Limb (tissue), 2 donors: ENCODE measurements at regions not wholly inside any gene's neighbourhood (a gene's known extent, or its start where the extent isn't known, plus 50 kb on each side); places are given as distances from the start of the nearest gene placed in this dataset.

Experiments
- DNase-seq, 2 donors: peaks; one replicate each; pipeline ENCODE4 v3.0.0-alpha.2; 2016; ENCODE audit errors: extremely low spot score in 2 of 2

DNA sequence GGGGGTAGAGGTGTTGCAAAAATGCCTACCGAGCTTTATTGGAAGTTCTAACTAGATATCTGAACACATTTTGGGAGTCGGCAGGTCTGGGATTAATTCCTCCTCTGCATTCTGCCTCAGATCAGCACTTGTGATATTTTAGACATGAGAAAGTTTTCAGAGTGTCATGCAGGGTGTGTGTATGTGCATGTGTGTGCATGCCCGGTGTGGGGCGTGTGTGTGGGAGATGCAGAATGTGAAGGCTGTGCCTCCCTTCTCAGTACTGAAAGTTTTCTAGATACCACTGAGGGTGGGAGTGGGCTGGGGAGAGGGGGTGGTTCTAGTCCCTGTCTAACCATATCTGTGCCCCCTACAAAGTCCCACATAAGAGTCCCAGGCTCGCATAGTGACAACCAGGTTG is 180.0 kb upstream of the NTM start:
- DNase-seq = no peak

DNA sequence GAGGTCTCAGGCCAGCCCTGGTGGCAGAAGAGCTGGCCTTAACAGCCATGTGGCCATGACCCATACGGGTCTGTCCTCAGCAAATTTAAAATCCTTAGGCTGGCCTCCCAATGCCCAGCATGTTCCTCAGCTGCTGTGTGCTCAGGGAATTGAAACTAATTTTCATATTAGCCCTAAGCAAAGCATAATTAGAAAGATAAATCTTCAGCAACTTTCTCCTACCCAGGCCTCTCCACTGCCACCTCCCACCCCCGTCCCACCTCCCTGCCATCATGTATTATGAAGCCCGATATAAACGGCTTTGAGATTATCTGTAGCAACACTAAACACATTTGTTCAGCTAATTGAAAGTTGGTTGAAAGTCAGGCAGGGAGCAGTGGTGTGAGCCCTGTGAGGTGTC is 178.8 kb upstream of the NTM start:
- no peak for DNase-seq

DNA sequence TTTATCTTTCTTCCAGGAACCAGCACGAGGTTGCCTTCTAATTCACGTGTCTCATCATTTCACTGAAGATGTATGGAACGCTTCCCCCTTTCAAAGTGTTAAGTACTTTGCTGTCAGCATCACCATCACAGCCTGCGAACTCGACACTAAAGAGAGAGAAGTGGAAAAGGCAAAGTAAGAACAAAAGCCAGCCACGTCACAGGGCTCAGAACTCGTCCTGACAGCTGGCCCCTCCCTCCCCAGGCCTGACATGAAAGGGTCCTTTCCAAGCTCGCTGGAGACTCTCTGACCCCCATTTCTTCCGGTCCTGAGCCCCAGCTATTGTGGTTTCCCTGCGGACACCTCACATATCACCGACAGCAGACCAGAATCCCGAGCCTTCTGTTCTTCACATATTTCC is 177.8 kb upstream of the NTM start:
- DNase-seq = no peak

DNA sequence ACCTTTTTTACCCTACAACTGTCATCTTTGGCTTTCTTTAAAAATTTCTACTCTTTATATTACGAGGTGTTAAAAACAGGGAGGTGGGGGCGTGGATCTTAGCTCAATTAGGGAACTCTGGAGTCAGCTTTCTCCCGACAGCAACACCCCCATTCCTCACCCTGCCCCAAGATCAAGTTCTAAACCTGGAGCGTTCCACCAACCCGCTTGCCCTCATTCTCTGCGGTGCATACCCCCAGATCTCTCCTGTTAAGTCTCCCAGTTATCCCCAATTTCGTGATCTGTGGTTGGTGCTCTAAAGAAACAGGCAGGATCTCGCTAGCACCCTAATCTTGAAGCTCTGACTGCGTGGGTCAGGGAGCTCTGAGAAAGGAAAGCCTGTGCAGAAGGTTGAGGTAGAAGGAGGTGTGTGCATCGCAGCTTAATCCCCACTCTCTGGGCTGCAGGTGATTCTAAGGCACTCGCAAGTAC is 177.3 kb upstream of the NTM start:
- no peak for DNase-seq

DNA sequence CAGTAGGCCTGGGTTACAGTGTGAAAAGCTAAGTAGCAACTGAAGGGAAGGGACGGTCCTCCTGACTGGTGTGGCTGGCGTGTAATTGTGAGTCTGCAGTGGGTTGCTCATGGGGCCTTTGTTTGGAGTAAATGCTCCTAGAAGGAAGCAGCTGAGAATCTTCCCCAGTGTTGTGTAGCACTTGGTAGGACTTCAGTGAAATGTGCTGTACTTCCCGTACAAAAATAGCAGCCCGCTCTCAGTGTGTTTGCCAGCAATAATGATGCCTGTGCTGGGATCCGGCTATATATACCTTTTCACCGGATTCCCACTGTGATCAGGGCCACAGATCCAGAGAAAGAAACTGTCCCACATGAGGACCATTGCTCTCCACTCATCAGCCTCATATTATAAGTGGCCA is 175.7 kb upstream of the NTM start:
- DNase-seq = no peak

DNA sequence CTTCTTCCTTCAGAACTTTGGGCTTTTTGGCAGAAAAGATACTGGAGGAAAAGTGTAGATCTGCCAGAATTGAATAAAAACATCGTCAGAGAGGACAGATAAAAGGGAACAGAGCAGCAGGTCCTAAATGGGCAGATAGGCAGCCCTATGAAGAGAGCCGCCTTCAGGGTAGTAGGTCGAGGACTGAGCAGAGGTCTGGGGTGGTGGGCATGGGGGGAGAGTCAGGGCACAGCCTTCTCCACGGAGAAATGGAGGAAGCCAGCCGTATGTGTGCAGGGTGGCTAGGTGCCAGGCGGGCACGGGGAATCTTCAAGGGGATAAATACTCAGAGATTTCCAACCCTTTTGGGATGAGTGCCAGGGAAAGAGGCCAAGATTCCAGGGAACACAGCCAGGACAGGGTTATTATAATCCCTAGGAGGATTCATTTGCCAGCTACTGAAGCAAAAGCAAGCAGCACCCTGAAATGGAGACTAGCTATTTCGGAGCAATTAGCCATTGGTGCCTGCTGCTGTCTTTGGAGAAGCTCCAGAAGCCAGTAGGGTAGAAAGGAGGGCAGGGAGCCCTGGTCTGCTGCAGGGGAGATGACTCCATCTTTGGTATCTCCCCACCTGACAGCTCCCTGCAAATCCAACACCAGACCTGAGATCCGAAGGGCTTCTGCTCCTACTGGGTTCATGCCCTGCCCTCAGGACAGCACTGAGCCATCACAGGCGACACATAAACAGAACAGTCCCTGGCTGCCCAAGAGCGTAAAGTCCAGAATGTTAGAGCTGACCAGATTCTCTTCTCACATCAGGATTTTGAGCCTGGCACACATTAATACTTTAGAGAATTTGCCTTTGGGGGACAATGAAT is 174.5 kb upstream of the NTM start:
- peak; percentile 17 to 83 for DNase-seq

DNA sequence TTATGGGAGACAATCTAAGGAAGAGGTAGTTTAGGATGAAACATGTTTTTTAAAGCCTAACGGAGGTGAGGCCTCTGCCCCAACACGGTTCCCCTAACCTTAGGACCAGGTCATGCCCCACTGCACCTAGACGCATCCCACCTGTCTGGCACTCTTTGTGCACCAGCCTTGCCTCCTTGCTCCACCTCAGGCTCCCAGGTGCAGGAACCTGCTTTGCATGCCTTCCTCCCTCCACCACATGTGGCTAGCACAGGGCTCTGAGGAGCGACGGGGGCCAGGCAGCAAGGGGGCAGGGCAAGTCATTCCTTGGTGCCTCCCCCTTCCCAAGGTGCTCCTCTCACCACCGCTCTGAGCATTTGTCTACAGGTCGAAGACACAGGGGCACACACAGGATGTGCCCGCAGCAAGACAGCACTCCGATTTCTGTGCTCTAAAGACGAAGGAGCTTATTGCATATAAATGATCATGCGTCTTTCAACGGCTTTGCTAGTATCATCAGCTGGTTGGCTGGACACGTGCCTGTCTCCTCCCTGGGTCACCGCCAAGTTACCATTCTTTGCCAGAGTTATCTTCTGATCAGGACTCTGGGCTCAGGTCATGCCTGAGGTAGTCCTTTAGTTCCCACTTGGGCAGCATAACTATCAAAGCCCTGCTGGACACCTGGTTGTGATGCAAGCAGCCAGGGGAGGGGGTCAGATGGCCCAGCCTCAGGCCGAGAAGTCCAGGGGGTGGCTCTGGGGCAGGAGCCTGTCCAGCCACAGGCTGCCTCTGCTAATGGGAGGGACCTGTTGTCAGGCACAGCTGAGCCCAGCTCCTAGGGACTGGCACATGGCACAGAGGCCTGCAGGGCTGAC is 172.0 kb upstream of the NTM start:
- DNase-seq = no peak

DNA sequence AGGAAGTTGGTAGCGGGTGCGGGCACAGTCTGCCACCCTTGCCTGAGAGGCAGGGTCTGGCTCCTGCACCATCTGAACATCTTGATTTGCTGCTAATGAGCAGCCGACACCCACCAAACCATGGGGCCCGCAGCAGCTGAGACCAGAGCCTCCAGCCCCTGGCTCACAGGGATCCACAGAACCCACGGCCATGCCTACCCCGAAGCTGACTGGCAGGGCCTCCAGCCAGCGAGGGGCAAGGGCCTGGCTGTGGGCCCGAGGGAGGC is 171.5 kb upstream of the NTM start:
- DNase-seq = no peak

DNA sequence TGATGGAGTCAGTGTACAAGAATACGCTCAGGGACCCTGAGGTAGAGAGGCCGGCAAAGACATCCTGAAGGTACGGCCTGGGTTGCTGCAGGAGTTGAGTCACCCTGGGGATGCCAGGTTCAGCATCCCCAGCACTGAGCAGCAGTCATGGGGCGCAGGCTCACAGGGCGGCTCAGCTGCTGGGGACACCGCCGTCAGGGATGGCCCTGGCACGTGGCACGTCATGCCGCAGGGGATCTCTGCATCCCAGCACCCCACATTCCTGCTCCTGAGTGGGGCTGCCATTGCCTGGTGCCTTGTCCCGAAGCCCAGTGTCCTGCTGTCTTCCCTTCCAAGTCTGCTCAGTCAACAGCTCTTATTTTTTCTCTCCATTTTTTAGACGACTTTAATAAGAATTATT is 168.7 kb upstream of the NTM start:
- no peak for DNase-seq

DNA sequence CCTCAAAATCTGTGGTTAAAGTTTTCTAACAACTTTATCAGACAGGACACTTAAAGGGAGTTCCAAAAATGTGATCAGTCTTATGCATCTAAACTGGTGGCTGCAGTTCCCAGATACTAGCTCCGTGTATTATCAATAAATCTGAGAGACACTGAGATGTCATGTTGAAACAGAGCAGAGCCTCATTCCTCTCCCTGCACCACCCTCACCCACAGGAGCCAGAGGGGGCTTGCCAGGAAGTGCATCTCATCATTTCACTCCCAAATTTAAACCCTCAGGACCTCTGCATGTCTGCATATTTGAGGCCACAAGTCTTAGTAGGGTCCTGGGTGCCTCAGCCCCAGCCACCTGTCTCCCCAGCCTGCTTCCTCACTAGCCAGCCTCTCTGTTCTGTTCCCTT is 167.4 kb upstream of the NTM start:
- no peak for DNase-seq

DNA sequence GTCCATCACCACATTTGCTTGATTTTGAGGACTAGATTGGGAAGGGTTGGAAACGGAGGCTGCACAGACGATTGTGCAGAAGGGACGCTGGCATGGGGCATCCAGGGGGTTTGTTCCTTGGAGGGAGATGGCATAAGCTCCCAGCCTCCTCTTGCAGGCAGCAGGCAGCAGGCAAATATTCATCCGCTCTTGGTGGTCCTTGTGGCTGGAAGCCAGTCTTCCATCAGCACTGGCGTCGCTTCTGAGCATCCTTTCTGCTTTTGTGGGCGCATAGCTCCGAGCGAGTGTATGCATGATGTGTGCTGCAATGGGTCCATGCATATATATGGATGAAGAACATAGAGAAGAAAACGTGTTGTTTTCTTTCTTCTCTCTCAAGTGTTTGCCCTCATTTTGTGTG is 166.1 kb upstream of the NTM start:
- no peak for DNase-seq

DNA sequence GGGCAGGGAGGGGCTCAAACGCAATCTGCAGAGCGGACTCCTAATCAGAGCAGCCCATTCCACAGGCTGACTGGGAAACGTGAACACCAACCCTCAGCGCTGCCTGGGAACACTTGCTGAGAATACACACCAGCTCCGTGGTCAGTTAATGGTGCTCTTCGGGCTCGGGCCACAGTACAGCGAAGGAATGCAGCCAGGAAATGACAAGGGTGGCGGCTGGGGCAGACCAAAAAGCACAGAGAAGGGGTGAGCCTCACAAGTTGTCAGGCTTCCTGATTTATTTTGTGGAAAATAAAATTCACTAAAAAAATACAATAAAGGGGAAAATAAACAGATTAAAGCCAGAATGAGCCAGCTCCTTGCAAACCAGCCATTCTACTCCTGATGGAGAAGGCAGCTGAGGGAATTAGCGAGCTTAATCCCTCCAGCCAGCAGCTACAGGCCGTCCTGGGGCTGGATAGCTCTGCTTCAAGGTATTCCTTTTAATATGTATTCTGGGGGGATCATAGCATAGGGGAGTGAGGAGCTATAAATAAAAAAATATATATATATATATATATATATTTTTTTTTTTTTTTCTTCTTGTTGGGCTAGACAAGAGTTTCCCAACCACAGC is 165.5 kb upstream of the NTM start:
- DNase-seq = peak in 1 of 2 donors; percentile 24

DNA sequence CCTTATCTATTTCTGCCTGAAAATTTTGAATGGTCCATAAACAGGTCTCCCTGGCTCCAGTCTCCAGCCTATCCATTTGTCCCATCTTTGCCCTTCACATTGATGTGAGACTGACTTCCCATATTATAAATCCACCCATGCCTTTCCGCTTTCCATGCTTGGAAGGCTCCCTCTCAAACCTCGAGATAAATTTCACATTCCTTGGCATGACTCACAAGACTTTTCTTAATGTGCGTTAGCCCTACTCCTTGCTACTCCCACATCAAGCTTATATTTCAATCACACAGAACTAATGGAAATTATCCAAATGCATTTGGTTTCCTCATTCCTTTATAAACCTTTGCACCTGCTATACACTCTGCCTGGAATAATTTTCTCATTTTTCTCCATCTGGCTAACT is 163.7 kb upstream of the NTM start:
- DNase-seq = no peak

DNA sequence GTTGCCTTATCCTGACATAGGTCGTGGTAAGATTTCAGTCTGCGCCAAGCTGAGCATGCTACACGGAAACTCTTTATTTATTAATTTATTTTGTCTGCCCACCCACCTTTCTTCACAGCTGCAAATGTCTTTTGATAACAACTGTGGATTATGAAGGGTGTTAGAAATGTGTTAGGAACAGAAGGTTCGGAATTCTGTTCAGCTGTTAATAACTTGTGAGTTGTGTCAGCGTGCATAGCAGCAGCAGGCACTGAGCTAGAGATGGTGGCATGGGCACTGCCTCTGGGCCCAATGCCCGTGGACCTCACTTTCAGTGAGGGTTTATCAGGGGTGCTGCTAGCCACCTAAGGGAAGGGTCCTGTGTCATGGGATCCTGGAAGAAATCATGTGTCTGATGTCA is 162.5 kb upstream of the NTM start:
- no peak for DNase-seq

DNA sequence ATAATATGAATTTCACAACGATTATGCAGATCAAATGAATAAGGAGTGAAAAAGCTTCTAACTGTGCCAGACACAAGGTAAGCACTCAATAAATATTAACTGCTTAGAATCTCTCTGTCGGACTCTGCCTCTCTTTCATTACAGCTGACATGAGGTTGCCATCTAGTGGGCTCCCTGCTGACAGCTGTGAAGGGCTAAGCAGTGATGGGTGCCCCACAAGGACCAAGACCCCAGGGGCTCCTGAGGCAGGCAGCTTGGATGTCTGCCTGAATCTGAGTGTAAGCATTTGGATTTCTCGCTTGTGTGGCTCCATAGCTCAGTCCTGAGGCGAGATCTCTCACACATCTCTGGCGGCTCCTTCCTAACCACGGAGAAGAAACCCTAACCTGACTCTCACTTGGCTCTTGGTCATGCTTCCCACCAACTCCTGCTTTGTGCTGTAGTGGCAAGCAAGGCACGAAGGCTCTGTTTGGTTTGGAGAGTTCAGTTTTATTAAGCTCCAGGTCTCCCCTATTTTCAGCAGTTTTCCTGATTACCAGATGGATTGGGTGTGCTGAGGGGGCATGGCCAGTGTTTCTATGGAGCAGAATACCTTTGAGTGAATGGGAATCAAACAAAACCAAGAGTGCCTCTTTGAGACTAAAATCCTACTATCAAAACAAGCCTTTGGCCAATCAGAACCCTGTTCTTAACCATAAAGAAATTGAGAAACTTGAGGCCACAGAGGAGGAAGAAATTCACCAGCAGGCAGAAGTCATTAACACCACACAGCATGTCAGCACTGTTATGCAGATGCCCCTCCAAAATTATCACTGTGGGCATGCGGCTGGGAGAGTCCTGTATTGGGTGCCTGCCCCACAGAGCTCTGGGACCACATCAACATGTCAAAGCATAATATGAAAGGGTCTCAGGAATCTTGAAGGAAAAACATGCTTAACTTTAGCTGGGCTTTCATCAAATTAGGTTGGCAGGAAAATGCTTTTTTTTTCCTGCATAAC is 152.8 kb upstream of the NTM start:
- no peak for DNase-seq

DNA sequence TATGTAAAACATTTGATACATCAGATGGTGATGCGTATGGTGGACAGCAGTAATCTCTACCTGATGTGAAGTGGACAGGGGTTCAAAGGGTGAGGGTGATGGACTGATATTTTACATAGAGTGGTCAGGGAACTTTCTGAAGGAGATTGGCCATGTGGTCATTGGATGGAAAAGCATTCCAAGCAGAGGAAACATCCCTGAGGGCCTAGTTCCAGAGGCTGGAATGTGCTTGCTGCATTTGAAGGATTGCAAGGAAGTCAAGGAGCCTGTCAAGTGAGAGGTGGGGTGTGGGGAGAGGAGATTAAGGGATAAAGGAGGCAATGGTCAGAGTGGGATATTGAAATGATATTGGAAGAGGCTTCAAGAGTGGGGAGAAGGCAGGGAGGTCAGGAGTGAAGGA is 151.9 kb upstream of the NTM start:
- no peak for DNase-seq

DNA sequence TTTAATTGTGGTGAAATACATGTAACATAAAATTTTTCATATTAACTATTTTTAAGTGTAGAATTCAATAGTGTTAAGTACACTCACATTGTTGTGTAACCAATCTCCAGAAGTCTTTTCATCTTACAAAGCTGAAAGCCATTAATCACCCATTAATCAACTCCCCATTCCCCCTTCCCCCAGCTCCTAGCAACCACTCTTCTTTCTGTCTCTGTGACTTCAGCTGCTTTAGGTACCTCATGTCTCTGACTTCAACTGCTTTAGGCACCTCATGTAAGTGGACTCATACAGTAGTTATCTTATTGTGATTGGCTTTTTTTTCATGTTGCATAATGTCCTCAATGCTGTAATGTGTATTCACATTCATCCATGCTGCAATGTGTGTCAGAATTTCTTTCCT is 150.8 kb upstream of the NTM start:
- DNase-seq = no peak

DNA sequence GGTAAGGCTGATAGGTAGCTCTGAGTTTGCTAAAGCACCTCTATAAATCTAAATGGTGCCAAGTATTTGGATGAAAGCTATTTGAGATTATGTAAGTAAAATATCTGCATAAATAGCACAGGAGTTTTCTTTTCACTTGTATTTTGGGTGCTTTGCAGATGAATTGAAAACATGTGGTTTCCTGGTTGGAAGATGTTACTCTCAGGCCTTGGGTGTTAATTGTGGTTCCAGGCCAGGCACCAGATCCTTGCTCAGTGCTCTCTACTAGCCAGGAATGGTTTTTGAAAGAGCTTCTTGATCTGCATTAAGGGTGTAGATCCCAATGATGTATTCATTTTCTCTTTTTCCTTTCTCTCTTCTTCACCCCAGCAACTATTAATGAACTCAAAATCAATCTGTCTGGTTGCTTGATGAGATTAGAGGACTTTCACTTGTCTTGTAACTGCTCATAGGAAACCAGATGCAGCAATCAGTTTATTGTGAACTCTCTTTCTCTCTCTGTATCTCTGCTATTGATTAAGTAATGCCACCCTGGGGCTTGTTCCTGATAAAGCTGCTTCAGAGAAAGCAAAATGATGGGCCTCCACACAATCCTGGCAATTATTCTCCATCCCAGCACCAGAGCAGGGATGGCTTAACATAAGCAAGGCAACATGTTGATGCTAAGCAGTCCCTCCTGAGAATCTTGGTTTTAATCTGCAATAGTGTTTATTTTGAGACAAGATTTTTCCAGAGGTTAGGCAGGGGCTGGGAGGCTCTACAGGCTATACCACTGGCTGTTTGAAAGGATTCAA is 147.0 kb upstream of the NTM start:
- DNase-seq = no peak

DNA sequence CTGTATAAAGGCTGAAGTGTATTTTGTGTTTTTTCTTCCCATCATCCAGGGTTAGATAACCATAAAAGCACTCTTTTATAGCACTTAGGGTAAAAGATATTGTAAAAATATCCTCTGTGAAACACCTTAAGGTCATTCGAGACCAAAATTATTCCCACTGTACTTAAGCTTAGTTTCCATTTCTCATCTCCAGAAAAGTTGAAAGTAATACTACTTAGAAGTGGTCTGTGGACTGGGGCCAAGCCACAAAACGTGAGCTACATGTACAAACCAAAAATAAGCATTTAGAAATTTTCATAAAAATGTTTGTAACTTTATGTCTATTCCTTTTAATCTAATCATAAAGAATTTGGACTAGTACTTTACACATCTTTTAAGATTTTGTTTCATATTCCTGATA is 142.0 kb upstream of the NTM start:
- no peak for DNase-seq

DNA sequence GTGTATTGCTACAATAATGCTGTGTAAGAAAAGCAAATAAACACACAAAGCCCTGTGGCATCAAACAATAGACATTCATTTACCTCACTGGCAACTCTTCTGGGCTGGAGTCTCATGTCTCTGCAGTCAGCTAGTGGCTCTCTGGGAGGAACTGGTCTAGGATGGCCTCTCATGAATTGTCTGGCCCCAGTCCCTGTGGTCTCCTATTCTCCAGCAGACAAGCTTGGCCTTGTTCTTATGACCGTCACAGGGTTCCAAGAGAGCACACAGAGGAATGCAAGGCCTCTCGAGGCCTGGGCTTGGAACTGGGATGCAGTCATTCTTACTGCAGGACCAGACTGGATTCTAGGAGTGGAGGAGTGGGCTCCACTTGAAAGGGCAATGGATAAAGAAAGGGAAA is 141.2 kb upstream of the NTM start:
- no peak for DNase-seq
